HS-27A (cell line): ENCODE measurements at regions not wholly inside any gene's neighbourhood (a gene's known extent, or its start where the extent isn't known, plus 50 kb on each side); places are given as distances from the start of the nearest gene placed in this dataset.
"Not testable (repeated sequence)": the region's sequence is repeated elsewhere in the genome, so short reads cannot be mapped to it uniquely, and the experiment has no call there.

Source experiments
- DNase-seq: peaks from one replicate; pipeline ENCODE4 v3.0.0-alpha.2; 2012; ENCODE audit warnings: low read depth, missing footprints

DNA sequence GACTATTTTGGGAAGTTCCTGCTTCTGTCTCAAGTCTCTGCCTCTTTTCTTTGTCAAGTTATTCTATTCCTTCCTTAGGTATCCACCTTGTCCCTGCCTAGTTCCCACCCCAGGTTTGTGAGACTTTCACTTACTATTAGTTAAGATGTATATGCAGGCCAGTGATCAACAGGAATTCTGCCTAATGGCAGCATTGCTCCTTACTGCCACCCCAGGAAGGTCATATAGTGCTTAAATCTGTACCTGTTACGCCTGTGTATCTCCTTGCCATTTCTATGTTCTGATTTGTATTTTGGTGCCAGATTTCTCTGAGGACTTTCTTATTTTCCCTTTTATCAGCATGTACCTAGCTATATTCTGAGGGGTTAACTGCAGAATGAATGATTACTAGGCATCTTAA, 746.0 kb upstream of the TMEFF2 start:
- DNase-seq: no peak

DNA sequence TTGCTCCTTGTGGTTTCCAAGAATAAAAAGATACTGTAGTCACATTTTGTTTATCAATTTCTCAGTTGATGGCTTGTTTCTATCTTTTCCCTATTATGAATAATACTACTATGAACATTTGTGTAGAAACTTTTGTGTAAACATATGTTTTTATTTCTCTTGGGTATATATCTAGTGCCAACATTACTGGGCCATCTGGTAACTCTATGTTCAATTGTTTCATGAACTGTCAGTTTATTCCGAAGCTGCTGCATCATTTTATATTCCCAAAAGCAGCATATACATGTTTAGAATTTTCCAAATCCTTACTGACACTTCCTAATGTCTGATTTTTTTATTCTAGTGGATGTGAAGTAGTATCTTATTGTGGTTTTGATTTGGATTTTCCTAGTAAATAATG, 737.6 kb upstream of the TMEFF2 start:
- no peak for DNase-seq

GRCh38 chr2:192921631-192922030, 726.9 kb upstream of the TMEFF2 start:
- DNase-seq: not testable (repeated sequence)

GRCh38 chr2:192901446-192901845, 706.7 kb upstream of the TMEFF2 start:
- DNase-seq: no peak

DNA sequence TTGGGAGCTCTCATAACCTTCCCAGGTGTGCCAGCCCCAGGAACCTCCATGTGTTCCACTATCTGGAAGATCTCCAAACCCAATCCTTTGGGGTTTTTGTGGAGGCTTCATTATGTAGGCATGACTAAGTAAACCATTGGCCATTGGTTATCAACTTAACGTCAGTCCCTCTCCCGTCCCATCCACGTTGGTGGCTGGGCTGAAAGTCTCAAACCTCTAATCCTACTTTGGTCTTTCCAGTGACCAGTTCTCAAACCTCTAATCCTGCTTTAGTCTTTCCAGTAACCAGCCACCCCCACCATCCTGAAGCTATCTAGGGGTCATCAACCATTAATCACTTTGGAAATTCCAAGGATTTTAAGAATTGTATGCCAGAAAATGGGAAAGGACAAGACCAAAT, 704.7 kb upstream of the TMEFF2 start:
- no peak for DNase-seq

DNA sequence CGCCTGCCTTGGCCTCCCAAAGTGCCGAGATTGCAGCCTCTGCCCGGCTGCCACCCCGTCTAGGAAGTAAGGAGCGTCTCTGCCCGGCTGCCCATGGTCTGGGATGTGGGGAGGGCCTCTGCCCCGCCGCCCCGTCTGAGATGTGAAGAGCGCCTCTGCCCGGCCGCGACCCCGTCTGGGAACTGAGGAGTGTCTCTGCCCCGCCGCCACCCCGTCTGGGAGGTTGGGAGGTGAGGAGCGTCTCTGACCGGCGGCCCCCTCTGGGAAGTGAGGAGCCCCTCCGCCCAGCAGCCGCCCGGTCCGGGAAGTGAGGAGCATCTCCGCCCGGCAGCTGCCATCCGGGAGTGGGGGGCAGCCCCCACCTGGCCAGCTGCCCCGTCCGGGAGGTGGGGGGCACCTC, 699.2 kb upstream of the TMEFF2 start:
- not testable (repeated sequence) for DNase-seq

DNA sequence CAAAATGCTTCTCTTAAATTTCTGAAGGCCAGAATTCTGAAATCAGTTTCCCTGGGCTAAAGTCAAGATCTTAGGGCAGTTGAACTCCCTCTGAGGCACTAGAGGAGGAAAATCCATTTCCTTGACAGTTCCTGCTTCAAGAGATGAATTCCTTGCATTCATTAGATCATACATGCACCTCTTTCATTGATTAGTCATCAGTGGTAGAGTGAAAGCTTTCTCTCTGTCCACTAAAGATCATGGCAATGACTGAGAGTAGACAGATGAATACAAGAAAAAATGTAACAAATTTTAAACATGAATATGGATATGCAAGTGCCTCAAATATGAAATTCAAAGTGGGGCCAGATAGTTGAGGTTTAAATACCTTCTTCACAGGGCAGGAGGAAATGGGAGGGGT, 693.4 kb upstream of the TMEFF2 start:
- no peak for DNase-seq

DNA sequence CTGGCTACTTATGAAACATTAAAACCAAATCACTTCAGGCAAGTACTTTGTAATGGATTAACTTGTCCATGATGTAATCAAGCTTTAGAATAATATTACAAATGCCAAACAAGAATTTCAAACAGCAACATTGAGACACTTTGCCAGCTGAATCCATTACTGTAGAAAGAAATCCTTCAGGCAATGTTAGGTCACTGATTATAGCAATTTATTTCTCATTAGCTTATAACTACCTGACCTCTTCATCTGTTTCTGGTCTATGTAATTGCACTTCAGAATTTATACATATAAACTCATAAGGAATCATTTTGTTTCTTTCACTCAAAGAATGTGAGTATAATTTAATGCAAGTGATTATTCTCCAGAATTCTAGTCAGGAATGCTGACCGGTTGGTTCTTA, 692.6 kb upstream of the TMEFF2 start:
- DNase-seq: no peak

GRCh38 chr2:192886636-192887035, 691.9 kb upstream of the TMEFF2 start:
- DNase-seq: no peak

GRCh38 chr2:192885569-192886160, 690.9 kb upstream of the TMEFF2 start:
- no peak for DNase-seq

- no peak for DNase-seq
These were observed 682.4 kb upstream of the TMEFF2 start for GRCh38 chr2:192877159-192877558.

GRCh38 chr2:192876698-192877097, 682.0 kb upstream of the TMEFF2 start:
- no peak for DNase-seq

DNA sequence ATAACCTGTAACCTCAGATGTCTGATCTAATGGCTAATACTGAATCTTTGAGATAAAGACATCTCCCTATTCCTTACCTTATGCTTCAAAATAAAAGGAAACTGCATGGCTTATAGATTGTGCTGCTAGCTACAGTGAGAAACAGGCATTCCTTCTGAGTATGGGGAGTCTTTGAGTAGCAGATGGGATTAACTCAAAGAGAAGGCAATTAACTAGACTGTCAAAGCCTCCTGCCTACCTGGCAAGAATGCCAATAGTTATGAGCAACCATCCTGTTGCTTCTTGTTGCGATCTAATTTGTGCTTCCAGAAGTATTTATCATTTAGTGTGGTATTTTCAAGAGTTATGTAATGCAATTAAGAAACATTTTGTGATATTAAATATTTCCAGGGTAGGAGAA, 660.0 kb upstream of the TMEFF2 start:
- no peak for DNase-seq

GRCh38 chr2:192854031-192854430, 659.3 kb upstream of the TMEFF2 start:
- DNase-seq: no peak

- DNase-seq: no peak
These were observed 634.2 kb upstream of the TMEFF2 start for GRCh38 chr2:192828947-192829346.

- DNase-seq: no peak
These were observed 633.4 kb upstream of the TMEFF2 start for GRCh38 chr2:192828175-192828574.

DNA sequence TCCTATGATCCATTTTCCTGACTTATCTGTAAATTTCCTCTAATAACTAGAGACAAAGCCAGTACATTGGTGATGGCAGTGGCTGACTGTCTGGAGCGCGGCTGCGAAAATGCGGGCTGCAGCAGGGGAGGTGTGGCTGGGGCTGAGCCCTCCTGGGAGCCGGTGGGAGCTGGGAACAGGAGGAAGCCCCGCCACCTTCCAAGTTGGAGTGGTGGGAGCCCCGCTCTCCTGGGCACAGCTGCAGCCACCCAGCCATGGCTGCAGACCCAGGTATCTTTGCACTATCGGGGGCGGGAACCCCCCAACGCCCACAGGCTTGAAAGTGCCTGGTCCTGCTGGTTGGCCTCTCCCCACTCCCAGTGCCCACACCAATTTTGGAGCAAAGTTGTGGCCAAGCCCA, 633.0 kb upstream of the TMEFF2 start:
- DNase-seq: no peak

DNA sequence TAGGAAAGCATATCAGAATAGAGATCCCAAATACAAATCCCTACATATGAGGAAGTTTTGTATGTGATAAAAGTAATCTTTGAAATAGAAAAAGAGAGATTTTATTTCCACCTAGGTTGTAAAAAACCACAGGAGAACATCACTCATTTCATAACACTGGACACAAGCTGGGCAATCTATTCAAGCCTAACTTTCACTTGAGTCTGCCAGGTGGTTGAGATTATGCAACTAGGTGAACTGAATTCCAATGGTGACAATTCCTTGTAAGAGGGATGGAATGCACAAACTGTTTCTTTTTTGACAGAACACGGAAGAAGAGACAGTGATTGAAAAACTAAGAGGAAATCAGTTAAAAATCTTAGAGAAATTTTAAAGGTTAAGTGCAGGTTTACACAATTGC, 619.6 kb upstream of the TMEFF2 start:
- DNase-seq: no peak

- no peak for DNase-seq
These were observed 618.6 kb upstream of the TMEFF2 start for GRCh38 chr2:192813341-192813740.

GRCh38 chr2:192809173-192809572, 614.4 kb upstream of the TMEFF2 start:
- DNase-seq: no peak

DNA sequence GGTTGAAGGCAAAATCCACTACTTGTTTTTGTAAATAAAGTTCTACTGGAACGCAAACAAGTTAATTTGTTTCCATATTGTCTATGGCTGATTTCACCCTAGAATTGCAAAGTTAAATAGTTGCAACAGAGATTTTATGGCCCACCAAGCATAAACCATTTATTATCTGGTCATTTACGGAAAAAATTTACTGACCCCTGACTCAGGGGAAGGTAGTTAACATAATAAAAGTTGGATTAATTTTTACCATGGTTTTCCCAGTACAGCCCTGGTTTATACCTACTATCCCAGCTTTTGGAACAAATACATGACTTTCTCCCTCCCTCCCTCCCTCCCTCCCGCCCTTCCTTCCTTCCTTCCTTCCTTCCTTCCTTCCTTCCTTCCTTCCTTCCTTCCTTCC, 588.9 kb upstream of the TMEFF2 start:
- no peak for DNase-seq

DNA sequence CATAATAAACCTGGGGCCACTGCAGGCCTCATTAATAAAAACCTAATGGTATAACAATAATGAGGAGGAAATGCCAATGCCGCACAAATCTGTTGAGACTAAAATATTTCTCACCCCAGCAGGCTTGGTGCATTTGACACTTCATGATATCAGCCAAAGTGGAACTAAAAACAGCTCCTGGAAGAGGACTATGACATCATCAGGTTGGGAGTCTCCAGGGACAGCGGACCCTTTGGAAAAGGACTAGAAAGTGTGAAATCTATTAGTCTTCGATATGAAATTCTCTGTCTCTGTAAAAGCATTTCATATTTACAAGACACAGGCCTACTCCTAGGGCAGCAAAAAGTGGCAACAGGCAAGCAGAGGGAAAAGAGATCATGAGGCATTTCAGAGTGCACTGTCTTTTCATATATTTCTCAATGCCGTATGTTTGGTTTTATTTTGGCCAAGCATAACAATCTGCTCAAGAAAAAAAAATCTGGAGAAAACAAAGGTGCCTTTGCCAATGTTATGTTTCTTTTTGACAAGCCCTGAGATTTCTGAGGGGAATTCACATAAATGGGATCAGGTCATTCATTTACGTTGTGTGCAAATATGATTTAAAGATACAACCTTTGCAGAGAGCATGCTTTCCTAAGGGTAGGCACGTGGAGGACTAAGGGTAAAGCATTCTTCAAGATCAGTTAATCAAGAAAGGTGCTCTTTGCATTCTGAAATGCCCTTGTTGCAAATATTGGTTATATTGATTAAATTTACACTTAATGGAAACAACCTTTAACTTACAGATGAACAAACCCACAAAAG, 580.9 kb upstream of the TMEFF2 start:
- no peak for DNase-seq

- DNase-seq: no peak
These were observed 580.3 kb upstream of the TMEFF2 start for GRCh38 chr2:192775011-192775410.

DNA sequence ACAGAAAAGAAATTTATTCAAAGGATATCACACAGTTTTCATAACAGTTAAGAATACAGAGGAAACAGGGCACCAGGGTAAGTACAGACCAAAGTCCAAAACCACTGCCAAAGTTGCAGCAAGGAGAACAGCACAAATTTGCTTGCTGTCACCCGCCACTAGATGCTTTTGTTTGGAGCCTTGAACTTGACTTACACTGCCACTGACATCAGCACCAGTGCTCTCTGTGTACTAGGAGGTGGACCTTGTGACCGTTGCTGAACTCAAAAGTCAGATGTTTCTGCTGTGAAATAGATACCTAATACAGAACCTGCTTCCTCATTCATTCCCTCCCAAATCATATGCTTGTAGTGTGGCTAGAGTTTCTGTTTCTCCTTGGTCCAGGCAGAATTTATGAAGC, 578.3 kb upstream of the TMEFF2 start:
- DNase-seq: no peak
